RWPE1 (cell line): ENCODE measurements at regions not wholly inside any gene's neighbourhood (a gene's known extent, or its start where the extent isn't known, plus 50 kb on each side); places are given as distances from the start of the nearest gene placed in this dataset.

ENCODE experiments used
- CTCF ChIA-PET: fragments of 350-600 bp; sonication (Branson Sonifier 250); formaldehyde crosslinking; extraction: SDS; loops from one replicate; lab custom pipeline; 2021; lab: Yijun Ruan, JAX
- POLR2A ChIA-PET: fragments of 400-600 bp; formaldehyde crosslinking; extraction: SDS; loops from one replicate; lab custom pipeline; 2020; ENCODE audit warnings: antibody characterized with exemption; ENCODE audit not compliant: low non-redundant PET; lab: Yijun Ruan, JAX
- DNase-seq: peaks from one replicate; pipeline ENCODE4 v3.0.0; 2012; ENCODE audit warnings: low spot score
- H3K27ac ChIP-seq: fragments of 450-650 bp; 2 replicates; pipeline ENCODE4 v1.5.1; 2017
- CTCF ChIP-seq: fragments of 450-650 bp; conservative IDR thresholded peaks from 2 replicates; pipeline ENCODE4 v1.5.1; 2017; ENCODE audit warnings: low read depth, mild to moderate bottlenecking

- CTCF ChIA-PET: interaction anchor here (0.5 kb wide), 1 partner anchor 45 kb away, joined by 4 read pairs; no protein-coding TSS in a partner anchor
- POLR2A ChIA-PET: no interaction called here
- no peak for DNase-seq
Measured at GRCh38 chr7:52120912-52121311, 804.3 kb upstream of the COBL start.

GRCh38 chr7:52119537-52119936, 802.9 kb upstream of the COBL start:
- ChIA-PET POLR2A (no interaction called here), CTCF (no interaction called here)
- TF ChIP-seq CTCF: no peak
- no peak for DNase-seq
- no peak overlapping the region for H3K27ac ChIP-seq

More at GRCh38 chr7:52120912-52121311, 804.3 kb upstream of the COBL start:
- H3K27ac ChIP-seq: no peak overlapping the region
- no peak for TF ChIP-seq CTCF

- H3K27ac ChIP-seq: no peak overlapping the region
- ChIA-PET CTCF (no interaction called here), POLR2A (no interaction called here)
- no peak for DNase-seq
- TF ChIP-seq CTCF: no peak
Measured at GRCh38 chr7:52114509-52114908, 797.9 kb upstream of the COBL start.

DNA sequence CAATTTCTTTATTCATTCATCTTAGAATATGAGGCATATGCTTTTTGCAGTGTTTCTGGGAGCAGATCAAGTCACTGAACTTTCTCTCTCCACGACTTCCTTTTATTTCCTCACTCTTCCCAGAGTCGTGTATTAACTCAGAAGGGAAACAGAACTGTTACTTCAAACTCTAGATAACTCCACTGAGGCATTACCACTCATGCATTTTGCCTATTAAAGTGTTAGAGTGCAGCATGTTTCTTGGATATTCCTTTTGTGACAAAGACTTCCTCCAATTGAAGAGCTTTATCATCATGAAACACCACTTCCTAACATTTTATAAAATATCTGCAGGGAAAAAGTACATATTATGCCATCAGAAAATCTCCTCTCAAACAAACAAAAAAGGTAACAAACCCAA, 797.4 kb upstream of the COBL start:
- ChIA-PET CTCF (no interaction called here), POLR2A (no interaction called here)
- no peak overlapping the region for H3K27ac ChIP-seq
- TF ChIP-seq CTCF: no peak
- DNase-seq: no peak

GRCh38 chr7:52107355-52107754, 790.7 kb upstream of the COBL start:
- CTCF ChIA-PET: no interaction called here
- no peak for DNase-seq
- H3K27ac ChIP-seq: no peak overlapping the region
- TF ChIP-seq CTCF: no peak
- POLR2A ChIA-PET: no interaction called here

DNA sequence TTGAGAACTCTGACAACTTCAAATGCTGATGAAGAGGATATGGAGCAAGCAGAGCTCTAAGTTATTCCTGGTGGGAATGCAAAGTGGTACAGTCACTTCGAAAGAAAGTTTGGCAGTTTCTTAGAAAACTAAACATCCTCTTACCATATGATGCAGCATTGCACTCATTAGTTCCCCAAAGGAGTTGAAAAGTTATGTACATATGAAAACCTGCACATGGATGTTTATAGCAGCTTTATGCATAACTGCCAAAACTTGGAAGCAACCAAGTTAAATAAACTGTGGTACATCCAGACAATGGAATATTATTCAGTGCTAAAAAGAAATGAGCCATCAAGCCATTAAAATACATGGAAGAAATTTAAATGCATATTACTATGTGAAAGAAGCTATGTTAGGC, 779.3 kb upstream of the COBL start:
- ChIA-PET POLR2A (no interaction called here), CTCF (no interaction called here)
- no peak for TF ChIP-seq CTCF
- DNase-seq: no peak
- no peak overlapping the region for H3K27ac ChIP-seq

- CTCF ChIA-PET: interaction anchor here (0.8 kb wide), 1 partner anchor 49 kb away, joined by 3 read pairs; no protein-coding TSS in a partner anchor
- TF ChIP-seq CTCF: no peak
Measured at GRCh38 chr7:52091996-52092395, 775.4 kb upstream of the COBL start.

More at GRCh38 chr7:52091996-52092395, 775.4 kb upstream of the COBL start:
- POLR2A ChIA-PET: no interaction called here
- no peak overlapping the region for H3K27ac ChIP-seq
- no peak for DNase-seq
